Choroid plexus epithelial cell (primary cell): ENCODE measurements at regions not wholly inside any gene's neighbourhood (a gene's known extent, or its start where the extent isn't known, plus 50 kb on each side); places are given as distances from the start of the nearest gene placed in this dataset.

Experiments
- DNase-seq: peaks from one replicate; pipeline ENCODE4 v3.0.0-alpha.2; 2010; ENCODE audit warnings: low read depth
- H3K4me3 ChIP-seq: 2 replicates; pipeline ENCODE4 v1.5.1; 2011; ENCODE audit warnings: low read depth, mild to moderate bottlenecking, control low read depth, low read length, moderate library complexity
- CTCF ChIP-seq: conservative IDR thresholded peaks from 2 replicates; pipeline ENCODE4 v1.5.1; 2011; ENCODE audit warnings: low read depth, mild to moderate bottlenecking, control low read depth, inconsistent platforms, low read length, moderate library complexity

GRCh38 chr2:217402144-217402543 is 542.3 kb upstream of the TNP1 start:
- no peak for TF ChIP-seq CTCF
- DNase-seq: no peak

GRCh38 chr2:217399291-217399690 is 539.4 kb upstream of the TNP1 start:
- H3K4me3 ChIP-seq: no peak overlapping the region
- DNase-seq: no peak
- no peak for TF ChIP-seq CTCF

More at GRCh38 chr2:217402144-217402543, 542.3 kb upstream of the TNP1 start:
- H3K4me3 ChIP-seq: no peak overlapping the region

- H3K4me3 ChIP-seq: no peak overlapping the region
- no peak for TF ChIP-seq CTCF
- no peak for DNase-seq
Measured at GRCh38 chr2:217398860-217399259, 539.0 kb upstream of the TNP1 start.

GRCh38 chr2:217398101-217398500 is 538.2 kb upstream of the TNP1 start:
- TF ChIP-seq CTCF: no peak
- DNase-seq: no peak
- H3K4me3 ChIP-seq: no peak overlapping the region

- DNase-seq: no peak
- no peak for TF ChIP-seq CTCF
- H3K4me3 ChIP-seq: no peak overlapping the region
Measured at GRCh38 chr2:217396586-217396985, 536.7 kb upstream of the TNP1 start.

- DNase-seq: no peak
- TF ChIP-seq CTCF: no peak
- no peak overlapping the region for H3K4me3 ChIP-seq
Measured at GRCh38 chr2:217396165-217396564, 536.3 kb upstream of the TNP1 start.

- TF ChIP-seq CTCF: no peak
- DNase-seq: no peak
- H3K4me3 ChIP-seq: no peak overlapping the region
Measured at GRCh38 chr2:217394510-217395351, 534.9 kb upstream of the TNP1 start.
